GM12891 (cell line): ENCODE measurements at regions not wholly inside any gene's neighbourhood (a gene's known extent, or its start where the extent isn't known, plus 50 kb on each side); places are given as distances from the start of the nearest gene placed in this dataset.

Source experiments
- PAX5 ChIP-seq: IDR thresholded peaks from 2 replicates; pipeline ENCODE4 v1.6.1; 2011; ENCODE audit warnings: low read length, moderate library complexity, mild to moderate bottlenecking; ENCODE audit not compliant: insufficient read depth, severe bottlenecking
- POLR2A ChIP-seq: IDR thresholded peaks from 2 replicates; pipeline ENCODE4 v1.6.1; 2011; ENCODE audit warnings: low read depth, low read length, control low read depth
- POLR2AphosphoS5 ChIP-seq: IDR thresholded peaks from 2 replicates; pipeline ENCODE4 v1.6.1; 2011; ENCODE audit warnings: low read depth, low read length, control low read depth

DNA sequence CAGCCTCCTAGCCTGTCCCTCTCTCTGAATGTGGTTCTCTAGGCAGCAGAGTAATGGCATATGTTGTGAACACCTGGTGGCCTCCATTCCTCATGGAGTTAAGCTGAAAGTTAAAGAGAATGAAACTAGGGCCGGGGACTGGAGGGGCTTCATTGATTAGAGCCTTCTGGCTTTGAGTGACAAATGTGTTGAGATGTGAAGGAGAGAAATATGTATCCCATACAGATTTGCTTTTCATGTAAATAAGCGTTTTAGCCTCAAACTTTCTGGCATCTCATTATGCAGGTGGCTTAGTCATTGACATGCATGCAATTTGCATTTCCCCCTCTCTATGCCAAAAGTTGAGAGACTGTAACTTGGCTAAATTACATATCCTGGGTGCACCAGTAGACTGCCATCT lies 537.7 kb upstream of the EEF2KMT start:
- TF ChIP-seq POLR2A (no peak), POLR2AphosphoS5 (no peak), PAX5 (no peak)
